H1 (cell line): ENCODE measurements at regions not wholly inside any gene's neighbourhood (a gene's known extent, or its start where the extent isn't known, plus 50 kb on each side); places are given as distances from the start of the nearest gene placed in this dataset.

Experiments used
- CTCF ChIA-PET: fragments of 300-600 bp; sonication (Branson Sonifier 250); formaldehyde crosslinking; loops from one replicate; lab custom pipeline; 2021; ENCODE audit not compliant: partially characterized antibody; lab: Charles Lee
- POLR2A ChIA-PET: fragments of 300-600 bp; sonication (Branson Sonifier 250); formaldehyde crosslinking; loops from one replicate; lab custom pipeline; 2021; ENCODE audit warnings: inconsistent platforms; ENCODE audit not compliant: partially characterized antibody; lab: Charles Lee
- DNase-seq, 2 experiments: peaks; one replicate each; pipeline versions ENCODE4 v3.0.0 to v3.0.0-alpha.2; 2010 to 2022; ENCODE audit warnings: low spot score in 2 of 2, low read depth in 1 of 2, mixed read lengths in 1 of 2
- FAIRE-seq: peaks from 2 replicates; lab custom pipeline; 2011; peaks lifted over from hg19 to GRCh38; lab: Jason Lieb, UNC
- H2AFZ ChIP-seq: 2 replicates; pipeline ENCODE4 v1.8.1; 2012; ENCODE audit warnings: low read length, inconsistent platforms
- H2AK5ac ChIP-seq: 2 replicates; pipeline ENCODE4 v1.6.1; 2013; ENCODE audit warnings: low read depth, low read length
- H2BK120ac ChIP-seq: replicated peaks from 2 replicates; pipeline ENCODE3; 2013; ENCODE audit warnings: low read depth, low read length, inconsistent platforms
- H2BK12ac ChIP-seq: 2 replicates; pipeline ENCODE4 v1.6.1; 2013; ENCODE audit warnings: low read depth, low read length
- H2BK15ac ChIP-seq: 2 replicates; pipeline ENCODE4 v1.6.1; 2013; ENCODE audit warnings: low read length
- H2BK20ac ChIP-seq: 2 replicates; pipeline ENCODE4 v1.6.1; 2013; ENCODE audit warnings: low read length
- H2BK5ac ChIP-seq: 2 replicates; pipeline ENCODE4 v1.6.1; 2013; ENCODE audit warnings: low read depth, low read length
- H3K14ac ChIP-seq: 2 replicates; pipeline ENCODE4 v1.6.1; 2013; ENCODE audit warnings: inconsistent platforms; ENCODE audit not compliant: insufficient read length
- H3K18ac ChIP-seq: 2 replicates; pipeline ENCODE4 v1.6.1; 2013; ENCODE audit warnings: low read length; ENCODE audit errors: extremely low read depth
- H3K23ac ChIP-seq: 2 replicates; pipeline ENCODE4 v1.6.1; 2013; ENCODE audit warnings: inconsistent platforms; ENCODE audit not compliant: insufficient read length
- H3K23me2 ChIP-seq: 2 replicates; pipeline ENCODE4 v1.6.1; 2013; ENCODE audit warnings: low read depth, low read length
- H3K27ac ChIP-seq: 2 replicates; pipeline ENCODE4 v1.6.1; 2011; ENCODE audit warnings: low read depth, low read length, inconsistent platforms
- H3K27me3 ChIP-seq, 4 experiments: replicated peaks in 1 of 4; 1 replicate in 1 of 4; 2 replicates in 3 of 4; pipeline versions ENCODE4 v1.6.1 to v1.8.1; 2011 to 2013; ENCODE audit warnings: low read length in 3 of 4, mild to moderate bottlenecking in 3 of 4, inconsistent platforms in 2 of 4, mixed read lengths in 2 of 4, moderate library complexity in 1 of 4; ENCODE audit not compliant: control insufficient read depth in 3 of 4, insufficient read depth in 3 of 4; ENCODE audit errors: extremely low read depth in 1 of 4
- H3K36me3 ChIP-seq, 4 experiments: 2 replicates each; pipeline versions ENCODE4 v1.6.1 to v1.8.1; 2011 to 2013; ENCODE audit warnings: mild to moderate bottlenecking in 4 of 4, low read length in 3 of 4, moderate library complexity in 2 of 4, control low read depth in 1 of 4, inconsistent platforms in 1 of 4; ENCODE audit not compliant: insufficient read depth in 4 of 4, control insufficient read depth in 2 of 4
- H3K4ac ChIP-seq: replicated peaks from 2 replicates; pipeline ENCODE3; 2013; ENCODE audit warnings: low read length, low read depth, mixed read lengths, inconsistent platforms; ENCODE audit not compliant: insufficient read length
- H3K4me1 ChIP-seq, 4 experiments: replicated peaks in 1 of 4; 1 replicate in 1 of 4; 2 replicates in 3 of 4; pipeline versions ENCODE4 v1.6.1 to v1.8.1; 2011 to 2013; ENCODE audit warnings: low read length in 3 of 4, inconsistent platforms in 2 of 4, mixed read lengths in 1 of 4; ENCODE audit not compliant: insufficient read depth in 4 of 4, control insufficient read depth in 3 of 4
- H3K4me2 ChIP-seq, 2 experiments: 2 replicates each; pipeline versions ENCODE4 v1.6.1 to v1.8.1; 2011 to 2013; ENCODE audit warnings: low read depth in 2 of 2, low read length in 2 of 2, control low read depth in 1 of 2, inconsistent platforms in 1 of 2, mild to moderate bottlenecking in 1 of 2; ENCODE audit not compliant: insufficient read depth in 1 of 2
- H3K4me3 ChIP-seq, 4 experiments: fragments of 200-600, 300-600 bp in 1 of 4; sonication (generic), shearing (Covaris generic), sonication (Bioruptor Twin) in 1 of 4; 2 replicates each; pipeline versions ENCODE4 v1.5.1 to v1.8.1; 2011 to 2016; ENCODE audit warnings: low read length in 4 of 4, low read depth in 3 of 4, control low read depth in 2 of 4, inconsistent platforms in 2 of 4, mild to moderate bottlenecking in 2 of 4, mixed read lengths in 1 of 4, moderate library complexity in 1 of 4; ENCODE audit not compliant: insufficient read depth in 2 of 4; ENCODE audit errors: extremely low read depth in 1 of 4
- H3K56ac ChIP-seq: replicated peaks from 2 replicates; pipeline ENCODE3; 2013; ENCODE audit warnings: low read depth, mild to moderate bottlenecking, mixed read lengths, low read length, inconsistent platforms; ENCODE audit not compliant: insufficient read length
- H3K79me1 ChIP-seq: 2 replicates; pipeline ENCODE4 v1.6.1; 2013; ENCODE audit warnings: low read depth, low read length, control low read depth
- H3K79me2 ChIP-seq, 2 experiments: 2 replicates each; pipeline versions ENCODE4 v1.6.1 to v1.8.1; 2012 to 2013; ENCODE audit warnings: low read length in 2 of 2, mild to moderate bottlenecking in 2 of 2, inconsistent platforms in 1 of 2; ENCODE audit not compliant: insufficient read depth in 2 of 2, control insufficient read depth in 1 of 2
- H3K9ac ChIP-seq, 4 experiments: replicated peaks in 1 of 4; 1 replicate in 1 of 4; 2 replicates in 3 of 4; pipeline versions ENCODE4 v1.6.1 to v1.8.1; 2011 to 2013; ENCODE audit warnings: low read depth in 3 of 4, low read length in 3 of 4, control low read depth in 2 of 4, mild to moderate bottlenecking in 2 of 4, moderate library complexity in 2 of 4, inconsistent platforms in 1 of 4; ENCODE audit errors: extremely low read depth in 1 of 4
- H3K9me3 ChIP-seq, 2 experiments: 2 replicates each; pipeline versions ENCODE4 v1.6.1 to v1.8.1; 2012 to 2013; ENCODE audit warnings: mild to moderate bottlenecking in 2 of 2, moderate library complexity in 2 of 2, control low read depth in 1 of 2, inconsistent platforms in 1 of 2, low read depth in 1 of 2, low read length in 1 of 2, mixed read lengths in 1 of 2; ENCODE audit not compliant: insufficient read depth in 2 of 2
- H4K20me1 ChIP-seq, 2 experiments: replicated peaks in 1 of 2; 2 replicates each; pipeline versions ENCODE3 to v1.8.1; 2011 to 2013; ENCODE audit warnings: inconsistent platforms in 2 of 2, low read length in 2 of 2, mild to moderate bottlenecking in 1 of 2; ENCODE audit not compliant: insufficient read depth in 2 of 2, control insufficient read depth in 1 of 2
- H4K5ac ChIP-seq: 2 replicates; pipeline ENCODE4 v1.6.1; 2013; ENCODE audit warnings: low read length, low read depth, mixed read lengths, inconsistent platforms; ENCODE audit not compliant: insufficient read length
- H4K8ac ChIP-seq: 2 replicates; pipeline ENCODE4 v1.8.0; 2013; ENCODE audit warnings: mild to moderate bottlenecking, moderate library complexity, low read length, inconsistent platforms; ENCODE audit not compliant: insufficient read depth; ENCODE audit errors: extremely low read depth
- H4K91ac ChIP-seq: replicated peaks from 2 replicates; pipeline ENCODE3; 2013; ENCODE audit warnings: low read length, mixed read lengths, inconsistent platforms; ENCODE audit not compliant: insufficient read length
- CHD1 ChIP-seq: IDR thresholded peaks from 2 replicates; pipeline ENCODE4 v1.6.1; 2012; ENCODE audit warnings: low read depth, low read length, improper control_type of control experiment
- SP4 ChIP-seq: IDR thresholded peaks from 2 replicates; pipeline ENCODE4 v1.6.1; 2012; ENCODE audit warnings: low read length, inconsistent platforms
- TCF12 ChIP-seq: IDR thresholded peaks from 2 replicates; pipeline ENCODE4 v1.6.1; 2011; ENCODE audit warnings: low read depth, mild to moderate bottlenecking, low read length
- TEAD4 ChIP-seq: IDR thresholded peaks from 2 replicates; pipeline ENCODE4 v1.6.1; 2012; ENCODE audit warnings: low read depth, low read length, inconsistent platforms, mixed read lengths
- ZNF274 ChIP-seq: IDR thresholded peaks from 2 replicates; pipeline ENCODE4 v1.7.0; 2012; ENCODE audit warnings: low read length, borderline replicate concordance; ENCODE audit errors: extremely low read depth
- WGBS, 2 experiments: shearing (Covaris generic) in 1 of 2; methylation state at CpG; one replicate each; pipeline versions ENCODE4 v1.1.6 to v1.1.7; 2013 to 2015; ENCODE audit warnings: low lambda C conversion rate in 2 of 2, mixed read lengths in 2 of 2, inconsistent platforms in 1 of 2, low coverage in 1 of 2, missing lambda C conversion rate in 1 of 2; ENCODE audit not compliant: insufficient replicate concordance in 2 of 2, insufficient coverage in 1 of 2, insufficient read length in 1 of 2; ENCODE audit errors: extremely low coverage in 1 of 2, missing lambda C conversion rate in 1 of 2; 5-methylcytosine and 5-hydroxymethylcytosine counted together

DNA sequence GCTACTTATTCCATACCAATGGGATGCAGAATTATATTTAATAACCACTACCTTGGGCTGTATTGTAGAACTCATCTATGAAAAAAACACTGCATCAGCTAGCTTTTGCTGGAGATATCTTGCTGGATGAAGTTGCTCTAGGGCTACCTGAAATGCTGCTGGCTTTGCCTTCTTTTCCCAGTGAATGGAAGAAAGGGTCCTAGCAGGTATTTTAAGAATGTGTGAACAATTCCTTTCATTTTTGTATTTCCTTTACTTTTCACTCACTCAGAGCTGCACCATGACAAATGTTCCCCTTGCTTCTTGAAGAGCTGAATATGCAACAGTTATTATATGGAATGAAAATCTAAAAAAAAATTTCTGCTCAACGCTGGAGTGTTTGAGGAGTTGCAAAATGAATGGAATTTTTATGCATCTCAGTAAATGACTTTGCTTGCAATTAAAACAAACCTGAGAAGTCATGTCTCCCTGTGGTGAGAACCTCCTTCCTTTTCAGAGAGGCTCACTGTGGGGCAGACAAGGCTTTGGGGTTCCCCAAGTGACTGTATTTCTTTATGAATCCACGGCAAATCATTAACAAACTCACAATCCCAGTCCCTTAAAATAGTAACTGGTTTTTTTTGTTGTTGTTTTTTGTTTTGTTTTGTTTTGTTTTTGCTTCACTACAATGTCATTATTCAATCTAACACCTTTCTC, 566.8 kb upstream of the KIRREL3 start:
- H4K20me1 ChIP-seq: no peaks in the 10 kb centered on the region
- no peak overlapping the region for H4K5ac ChIP-seq
- no peak for DNase-seq
- H3K27ac ChIP-seq: no peak overlapping the region
- H3K23ac ChIP-seq: no peak overlapping the region
- H3K9me3 ChIP-seq: no peaks in the 10 kb centered on the region
- POLR2A ChIA-PET: interaction anchor here (0.5 kb wide), 1 partner anchor 9 kb away, joined by 3 read pairs; no protein-coding TSS in a partner anchor
- CTCF ChIA-PET: interaction anchor here (0.8 to 1.3 kb wide), 2 partner anchors 96 to 367 kb away, joined by 3 read pairs; no protein-coding TSS in a partner anchor
- H4K8ac ChIP-seq: no peak overlapping the region
- WGBS, 2 experiments: 39% methylated on average over 2 of the region's 2 CpGs; no CpG with 5 or more reads in 1 of the 2 experiments
- H2AK5ac ChIP-seq: no peak overlapping the region
- H2BK120ac ChIP-seq: no peak overlapping the region
- peak overlapping the region in 1 of 2 experiments; percentile 19; a peak in 2 of 4 replicates for H3K4me2 ChIP-seq
- no peak overlapping the region for H3K14ac ChIP-seq
- H2BK5ac ChIP-seq: no peak overlapping the region
- no peak overlapping the region for H2AFZ ChIP-seq
- no peak overlapping the region for H3K9ac ChIP-seq
- no peak overlapping the region for H3K4ac ChIP-seq
- H2BK15ac ChIP-seq: no peak overlapping the region
- H3K36me3 ChIP-seq: no peaks in the 10 kb centered on the region
- no peak overlapping the region for H2BK12ac ChIP-seq
- TF ChIP-seq ZNF274 (no peak), SP4 (no peak), TCF12 (no peak), CHD1 (no peak), TEAD4 (peak; percentile 70)
- TF ChIP-seq, all 59 proteins: peak for 1
- H3K79me2 ChIP-seq: no peaks in the 10 kb centered on the region
- no peaks in the 10 kb centered on the region for H3K23me2 ChIP-seq
- H3K56ac ChIP-seq: no peak overlapping the region
- H4K91ac ChIP-seq: no peak overlapping the region
- H3K79me1 ChIP-seq: no peaks in the 10 kb centered on the region
- H3K4me1 ChIP-seq: peaks cover 0 to 2% (median 0%) of the 10 kb centered on the region in 4 experiments; a peak in 3 of 7 replicates
- no peaks in the 10 kb centered on the region for H3K27me3 ChIP-seq
- H3K4me3 ChIP-seq: no peak overlapping the region
- FAIRE-seq: no peak
- no peak overlapping the region for H3K18ac ChIP-seq
- no peak overlapping the region for H2BK20ac ChIP-seq
